ENCODE measurements at regions not wholly inside any gene's neighbourhood (a gene's known extent, or its start where the extent isn't known, plus 50 kb on each side); places are given as distances from the start of the nearest gene placed in this dataset.

DNA sequence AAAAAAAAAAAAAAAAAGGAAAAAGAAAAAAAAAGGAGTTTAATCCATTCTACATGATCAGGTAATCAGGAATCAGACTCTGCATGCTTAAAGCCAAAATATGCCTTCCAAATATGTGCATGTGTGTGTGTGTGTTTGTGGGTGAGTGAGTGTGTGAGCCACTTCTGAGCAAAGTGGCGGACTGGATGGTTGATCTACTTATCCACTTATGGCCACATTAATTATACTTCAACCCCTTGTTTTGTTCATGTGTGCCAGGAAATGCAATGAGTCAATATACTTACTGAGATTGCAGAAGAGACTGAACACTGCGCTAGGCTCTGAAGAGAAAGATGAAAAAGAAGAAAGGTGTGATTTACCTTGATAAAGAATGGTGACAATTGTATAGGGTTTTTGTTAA, 586.5 kb upstream of the NXPH2 start:
- Mint-ChIP-seq H3K4me3 (no peak overlapping the region), H3K9me3 (peaks cover 10% of the 10 kb centered on the region), H3K4me1 (no peaks in the 10 kb centered on the region), H3K36me3 (ENCODE audit: low read depth) (no peaks in the 10 kb centered on the region), H3K27ac (no peak overlapping the region), H3K27me3 (no peaks in the 10 kb centered on the region)
- CTCF ChIA-PET: no interaction called here
- intact Hi-C loops (cut with micrococcal nuclease): no loop called here
- DNase-seq (no peak), ATAC-seq (ENCODE audit: low read depth) (no peak)
- TF ChIP-seq, protein P1, sequence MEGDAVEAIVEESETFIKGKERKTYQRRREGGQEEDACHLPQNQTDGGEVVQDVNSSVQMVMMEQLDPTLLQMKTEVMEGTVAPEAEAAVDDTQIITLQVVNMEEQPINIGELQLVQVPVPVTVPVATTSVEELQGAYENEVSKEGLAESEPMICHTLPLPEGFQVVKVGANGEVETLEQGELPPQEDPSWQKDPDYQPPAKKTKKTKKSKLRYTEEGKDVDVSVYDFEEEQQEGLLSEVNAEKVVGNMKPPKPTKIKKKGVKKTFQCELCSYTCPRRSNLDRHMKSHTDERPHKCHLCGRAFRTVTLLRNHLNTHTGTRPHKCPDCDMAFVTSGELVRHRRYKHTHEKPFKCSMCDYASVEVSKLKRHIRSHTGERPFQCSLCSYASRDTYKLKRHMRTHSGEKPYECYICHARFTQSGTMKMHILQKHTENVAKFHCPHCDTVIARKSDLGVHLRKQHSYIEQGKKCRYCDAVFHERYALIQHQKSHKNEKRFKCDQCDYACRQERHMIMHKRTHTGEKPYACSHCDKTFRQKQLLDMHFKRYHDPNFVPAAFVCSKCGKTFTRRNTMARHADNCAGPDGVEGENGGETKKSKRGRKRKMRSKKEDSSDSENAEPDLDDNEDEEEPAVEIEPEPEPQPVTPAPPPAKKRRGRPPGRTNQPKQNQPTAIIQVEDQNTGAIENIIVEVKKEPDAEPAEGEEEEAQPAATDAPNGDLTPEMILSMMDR (IDR thresholded peaks at IDR 0.05): no peak
- POLR2A ChIA-PET: no interaction called here

- H3K4me1 Mint-ChIP-seq: no peaks in the 10 kb centered on the region
- no peak overlapping the region for H3K4me3 Mint-ChIP-seq
- peaks cover 6% of the 10 kb centered on the region for H3K9me3 Mint-ChIP-seq
- TF ChIP-seq, protein P1 (IDR thresholded peaks at IDR 0.05): no peak
- H3K36me3 Mint-ChIP-seq (ENCODE audit: low read depth): no peaks in the 10 kb centered on the region
- intact Hi-C loops (cut with micrococcal nuclease): no loop called here
- H3K27ac Mint-ChIP-seq: no peak overlapping the region
- DNase-seq (no peak), ATAC-seq (ENCODE audit: low read depth) (no peak)
- ChIA-PET CTCF (no interaction called here), POLR2A (no interaction called here)
- H3K27me3 Mint-ChIP-seq: no peaks in the 10 kb centered on the region
Observed at GRCh38 chr2:139365189-139365588, 585.0 kb upstream of the NXPH2 start.

GRCh38 chr2:139360654-139361053, 580.5 kb upstream of the NXPH2 start:
- ATAC-seq (ENCODE audit: low read depth) (no peak), DNase-seq (no peak)
- Mint-ChIP-seq H3K4me3 (no peak overlapping the region), H3K36me3 (ENCODE audit: low read depth) (no peaks in the 10 kb centered on the region), H3K27ac (no peak overlapping the region), H3K27me3 (no peaks in the 10 kb centered on the region), H3K4me1 (no peaks in the 10 kb centered on the region), H3K9me3 (peaks cover 4% of the 10 kb centered on the region)
- intact Hi-C loops (cut with micrococcal nuclease): no loop called here
- CTCF ChIA-PET: no interaction called here
- TF ChIP-seq, protein P1 (IDR thresholded peaks at IDR 0.05): no peak
- POLR2A ChIA-PET: no interaction called here

DNA sequence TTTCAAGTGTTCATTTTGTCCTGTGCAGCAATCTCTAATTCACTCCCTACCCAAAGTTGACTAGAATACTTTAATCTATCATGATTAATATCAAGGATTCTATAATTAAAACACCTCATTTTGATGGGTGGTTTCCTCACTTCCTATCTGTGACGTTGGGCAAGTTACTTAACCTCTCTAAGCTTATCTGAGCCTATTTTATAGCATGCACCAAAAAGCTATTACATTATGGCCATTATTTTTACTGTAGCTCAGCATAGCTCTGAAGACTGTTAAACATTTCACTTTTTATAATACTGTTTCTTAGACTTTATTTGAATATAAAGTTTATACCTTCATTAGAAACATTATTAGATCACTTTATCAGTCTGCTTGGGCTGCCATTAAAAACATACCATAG, 579.6 kb upstream of the NXPH2 start:
- intact Hi-C loops (cut with micrococcal nuclease): no loop called here
- POLR2A ChIA-PET: no interaction called here
- ATAC-seq (ENCODE audit: low read depth) (no peak), DNase-seq (no peak)
- no peaks in the 10 kb centered on the region for H3K27me3 Mint-ChIP-seq
- H3K4me3 Mint-ChIP-seq: no peak overlapping the region
- TF ChIP-seq, protein P1 (IDR thresholded peaks at IDR 0.05): no peak
- CTCF ChIA-PET: no interaction called here
- no peaks in the 10 kb centered on the region for H3K36me3 Mint-ChIP-seq (ENCODE audit: low read depth)
- no peaks in the 10 kb centered on the region for H3K4me1 Mint-ChIP-seq
- H3K9me3 Mint-ChIP-seq: peaks cover 5% of the 10 kb centered on the region
- H3K27ac Mint-ChIP-seq: no peak overlapping the region

DNA sequence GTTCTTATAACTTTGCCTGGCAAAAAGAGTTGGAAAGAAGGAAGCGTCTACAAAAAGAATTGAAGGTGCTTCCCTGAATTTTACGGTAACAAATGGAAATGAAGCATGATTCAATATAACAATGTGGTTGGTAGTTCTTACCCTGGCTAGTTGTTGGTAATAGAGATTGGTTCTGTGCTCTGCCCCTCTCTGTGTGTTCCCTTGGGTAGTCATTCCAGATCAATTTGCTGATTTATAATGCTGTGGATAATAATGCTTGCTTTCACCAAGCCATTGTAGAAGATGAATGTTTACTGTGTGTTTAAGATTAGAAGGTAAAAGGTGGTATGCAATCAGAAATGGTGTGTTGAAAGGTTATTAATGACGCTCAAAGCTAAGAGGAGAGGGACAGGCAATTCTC, 577.8 kb upstream of the NXPH2 start:
- no peak for DNase-seq
- Mint-ChIP-seq H3K4me1 (no peaks in the 10 kb centered on the region), H3K27ac (no peak overlapping the region), H3K4me3 (no peak overlapping the region), H3K36me3 (ENCODE audit: low read depth) (no peaks in the 10 kb centered on the region), H3K9me3 (peaks cover 10% of the 10 kb centered on the region), H3K27me3 (no peaks in the 10 kb centered on the region)
- ChIA-PET POLR2A (no interaction called here), CTCF (no interaction called here)
- intact Hi-C loops (cut with micrococcal nuclease): no loop called here
- no peak for ATAC-seq (ENCODE audit: low read depth)
- TF ChIP-seq, protein P1 (IDR thresholded peaks at IDR 0.05): no peak

Measured in activated B cell treated with CpG ODN at 0.5 μM for 24 hours (primary cell).